IPS-NIHi7 (cell line): ENCODE measurements at regions not wholly inside any gene's neighbourhood (a gene's known extent, or its start where the extent isn't known, plus 50 kb on each side); places are given as distances from the start of the nearest gene placed in this dataset.
A peak's percentile ranks its signal among the peaks of the same experiment; 100 is the strongest.
"Not testable (repeated sequence)": the region's sequence is repeated elsewhere in the genome, so short reads cannot be mapped to it uniquely, and the experiment has no call there.

Source experiments
- DNase-seq: peaks from one replicate; pipeline ENCODE4 v3.0.0; 2012; ENCODE audit warnings: mixed read lengths; ENCODE audit errors: extremely low spot score

DNA sequence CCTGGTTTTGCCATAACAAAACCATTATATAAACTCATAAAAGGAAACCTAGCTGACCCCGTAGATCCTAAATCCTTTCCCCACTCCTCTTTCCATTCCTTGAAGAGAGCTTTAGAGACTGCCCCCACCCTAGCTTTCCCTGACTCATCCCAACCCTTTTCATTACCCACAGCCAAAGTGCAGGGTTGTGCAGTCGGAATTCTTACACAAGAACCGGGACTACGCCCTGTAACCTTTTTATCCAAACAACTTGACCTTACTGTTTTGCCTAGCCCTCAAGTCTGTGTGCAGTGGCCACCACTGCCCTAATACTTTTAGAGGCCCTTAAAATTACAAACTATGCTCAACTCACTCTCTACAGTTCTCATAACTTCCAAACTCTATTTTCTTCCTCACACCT lies 116.0 kb upstream of the PTPN13 start:
- DNase-seq: not testable (repeated sequence)

DNA sequence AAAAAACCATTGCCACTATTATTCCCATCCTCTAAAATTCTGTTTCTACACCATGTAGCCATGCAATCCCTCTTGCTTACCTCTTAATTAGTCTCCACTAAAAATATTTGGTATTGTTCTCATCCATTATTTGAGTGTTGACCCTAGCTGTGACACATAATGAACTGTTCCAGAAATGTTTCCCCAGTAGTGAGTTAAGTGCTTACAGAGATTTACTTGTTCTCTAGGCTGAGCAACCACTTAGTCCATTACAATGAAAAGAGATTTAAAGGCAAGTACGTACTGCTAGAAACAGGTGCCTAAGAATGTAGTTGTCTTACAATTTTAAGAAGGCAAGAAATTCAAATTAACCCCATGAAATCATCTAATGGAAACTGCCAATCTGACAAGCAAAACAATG lies 112.7 kb upstream of the PTPN13 start:
- DNase-seq: no peak

GRCh38 chr4:86482306-86483172 lies 111.6 kb upstream of the PTPN13 start:
- peak; percentile 70 for DNase-seq

DNA sequence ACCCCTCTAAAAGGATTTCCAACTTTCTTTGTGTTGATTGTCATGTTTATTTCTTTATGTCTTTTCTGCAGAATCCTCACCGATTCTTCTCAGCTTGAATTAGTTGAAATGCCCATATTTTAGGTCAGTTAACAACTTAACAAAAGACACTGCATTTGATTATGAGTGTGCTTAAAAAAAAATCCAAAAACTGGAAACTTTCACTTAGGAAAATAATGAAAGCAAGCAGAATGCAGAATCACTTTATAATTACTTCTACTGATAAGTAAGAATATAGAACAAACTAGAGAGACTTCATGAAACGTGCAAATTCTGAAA lies 111.0 kb upstream of the PTPN13 start:
- DNase-seq: no peak

DNA sequence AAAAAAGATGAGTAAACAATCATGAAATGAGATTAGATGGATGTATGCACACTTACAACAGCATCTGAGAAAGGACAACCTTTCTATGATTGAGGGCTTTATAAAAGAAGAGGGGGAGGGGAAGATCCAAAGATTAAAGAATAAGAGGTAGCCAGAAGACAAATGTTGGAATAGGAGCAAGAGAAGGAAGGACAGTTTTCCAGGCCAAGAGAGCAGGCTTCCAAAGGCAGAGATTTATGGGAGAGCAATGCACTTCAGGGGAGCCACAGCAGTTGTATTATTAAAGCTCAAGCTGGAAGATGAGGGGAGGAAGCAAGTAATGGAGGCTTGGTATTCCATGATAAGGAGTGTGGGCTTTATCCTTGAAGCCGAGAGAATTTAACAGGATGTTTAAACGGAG lies 110.3 kb upstream of the PTPN13 start:
- no peak for DNase-seq

DNA sequence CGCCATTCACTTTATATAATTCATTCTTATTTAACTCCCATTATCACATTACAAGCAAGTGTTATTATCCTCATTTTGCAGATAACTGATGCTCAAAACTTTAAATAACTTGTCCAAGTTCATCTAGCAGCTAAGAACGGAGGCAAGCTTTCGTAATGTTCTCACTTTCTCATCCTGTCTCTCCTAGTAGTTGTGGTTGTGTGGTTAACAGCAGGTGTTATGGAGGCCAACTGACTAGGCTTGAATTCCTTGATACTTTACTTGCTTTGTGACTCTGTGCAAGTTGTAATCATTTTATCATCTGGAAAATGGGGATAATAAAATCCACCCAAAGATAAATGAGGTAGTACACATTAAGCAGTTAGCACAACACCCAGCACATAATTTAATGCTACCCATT lies 109.9 kb upstream of the PTPN13 start:
- DNase-seq: no peak

DNA sequence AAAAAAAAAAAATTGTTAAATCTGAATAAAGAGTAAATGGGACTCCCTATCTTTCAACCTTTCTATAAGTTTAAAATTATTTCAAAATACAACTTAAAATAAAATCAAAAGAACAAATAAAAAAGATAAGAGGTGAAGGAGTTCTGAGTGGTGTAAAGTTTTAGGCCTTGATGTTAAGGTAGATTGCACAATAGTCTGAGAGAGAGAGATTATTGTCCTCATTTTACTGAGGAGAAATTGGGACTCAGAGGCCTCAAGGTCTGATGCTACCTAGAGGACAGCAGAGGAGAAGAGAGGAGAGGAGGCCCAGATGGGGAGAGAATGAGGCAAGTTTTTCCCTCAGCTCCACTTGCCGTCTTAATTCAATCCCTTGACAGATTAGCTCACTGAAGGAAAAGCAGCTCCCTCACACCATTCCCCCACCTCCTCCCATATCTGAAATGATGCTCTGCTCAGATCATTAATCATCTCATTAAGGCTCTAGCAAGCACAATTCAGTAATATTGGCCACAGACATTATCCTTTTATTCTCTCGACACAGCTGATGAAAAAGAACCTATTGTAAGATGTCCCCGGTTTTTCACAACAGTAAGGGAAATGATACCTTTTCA lies 106.3 kb upstream of the PTPN13 start:
- DNase-seq: no peak

- no peak for DNase-seq
These were observed 100.7 kb upstream of the PTPN13 start for GRCh38 chr4:86493460-86493859.

DNA sequence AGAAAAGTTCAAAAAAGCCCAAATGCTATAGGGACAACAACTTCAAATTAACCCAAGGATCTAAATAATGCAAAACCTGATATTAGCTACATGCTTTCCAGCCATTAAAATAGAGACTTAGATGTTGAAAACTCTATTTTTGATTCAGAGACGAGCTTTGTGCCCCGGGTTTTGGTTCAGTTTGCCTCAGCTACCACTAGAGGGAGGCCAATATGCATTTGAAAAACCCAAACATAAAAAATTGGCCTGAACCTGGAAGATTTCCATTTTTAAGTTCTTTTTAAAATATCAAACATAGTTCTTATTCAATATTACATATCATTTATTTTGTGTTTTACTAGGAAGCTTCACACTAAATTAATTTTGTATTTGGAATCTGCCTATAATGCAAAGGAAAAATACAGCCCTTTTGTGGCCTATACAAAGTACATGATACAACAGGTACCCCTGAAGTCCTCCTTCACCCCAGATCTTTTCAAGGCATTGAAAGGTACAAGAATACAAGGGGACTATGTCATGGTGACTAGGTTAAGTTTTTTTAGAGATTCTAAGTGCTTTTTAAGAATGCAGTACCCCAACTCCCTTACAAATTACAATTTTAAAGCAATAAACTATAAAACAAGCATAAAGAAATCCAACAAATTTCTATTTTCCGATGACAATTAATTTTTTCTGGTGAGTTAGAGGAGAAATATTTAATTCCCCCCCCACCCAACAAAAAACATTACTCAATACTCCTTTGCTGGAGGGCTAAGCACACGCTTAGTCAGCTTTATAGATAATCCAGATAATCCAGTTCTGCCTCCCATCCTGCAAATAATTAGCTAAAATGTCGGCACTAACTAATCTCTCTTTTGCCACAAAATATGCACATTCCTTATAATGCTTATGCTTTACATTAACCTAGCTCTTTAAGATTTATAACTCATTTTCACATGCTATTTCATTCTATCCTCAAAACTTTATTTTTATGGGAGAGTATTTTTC lies 97.7 kb upstream of the PTPN13 start:
- DNase-seq: peak; percentile 37

DNA sequence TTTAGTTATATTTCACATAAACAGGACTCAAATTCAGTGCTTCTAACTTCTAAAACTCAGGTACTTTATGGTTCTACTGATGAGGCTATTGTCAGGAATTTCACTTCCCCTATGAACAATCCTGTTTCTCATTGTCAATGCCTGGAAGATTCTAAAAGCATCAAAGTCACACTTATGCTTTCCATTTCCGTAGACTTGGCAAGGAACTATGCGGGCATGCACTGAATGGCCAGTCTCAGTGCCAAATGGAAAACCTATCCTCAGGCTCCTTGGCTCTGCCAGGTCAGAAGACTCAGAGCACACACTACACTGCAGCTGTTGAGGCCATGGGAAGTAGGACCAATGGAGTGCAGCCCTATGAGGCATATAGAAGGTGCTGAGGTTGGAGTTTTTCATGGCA lies 97.0 kb upstream of the PTPN13 start:
- no peak for DNase-seq

DNA sequence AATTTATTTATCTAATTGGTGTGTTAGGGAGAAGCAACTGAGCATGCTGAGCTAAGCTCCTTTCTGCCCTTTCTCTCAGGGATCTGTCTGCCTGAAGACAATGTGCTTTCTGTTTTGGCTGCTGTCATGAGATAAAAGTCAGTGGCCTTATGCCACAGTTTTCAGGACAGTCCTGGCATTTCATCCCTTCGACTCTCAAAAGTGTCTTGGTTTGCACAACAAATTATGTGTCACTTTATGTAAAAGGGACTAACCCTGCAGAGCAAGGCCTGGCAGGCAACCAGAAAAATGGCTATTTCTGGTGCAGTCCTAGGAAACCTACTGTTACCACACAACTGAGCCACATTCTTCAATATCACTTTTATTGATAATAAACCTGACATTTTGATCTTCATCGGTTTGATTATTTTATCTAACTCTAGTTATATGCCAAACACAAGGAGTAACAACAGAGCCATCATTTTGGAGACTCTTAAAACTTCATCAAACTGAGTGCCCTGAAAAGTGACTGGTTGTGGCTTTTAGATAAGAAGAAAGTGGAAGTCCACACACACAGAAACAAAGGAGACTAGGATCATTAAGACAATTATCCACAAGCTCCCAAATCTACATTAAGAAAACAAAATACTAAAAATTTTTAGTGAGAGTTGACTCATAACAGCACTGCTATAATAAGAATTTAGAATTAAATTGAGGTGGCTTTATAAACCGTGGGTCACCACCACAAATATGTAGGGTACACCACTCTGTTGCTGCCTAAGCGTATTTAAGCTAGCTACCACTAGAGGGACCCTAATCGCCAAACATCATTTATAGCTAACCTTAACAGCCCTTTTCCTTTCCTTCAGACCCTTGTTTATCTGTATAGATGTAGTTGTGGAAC lies 95.9 kb upstream of the PTPN13 start:
- peak; percentile 68 for DNase-seq

GRCh38 chr4:86498863-86499166 lies 95.3 kb upstream of the PTPN13 start:
- DNase-seq: no peak

GRCh38 chr4:86500527-86500926 lies 93.6 kb upstream of the PTPN13 start:
- DNase-seq: no peak

GRCh38 chr4:86502081-86502480 lies 92.0 kb upstream of the PTPN13 start:
- no peak for DNase-seq

DNA sequence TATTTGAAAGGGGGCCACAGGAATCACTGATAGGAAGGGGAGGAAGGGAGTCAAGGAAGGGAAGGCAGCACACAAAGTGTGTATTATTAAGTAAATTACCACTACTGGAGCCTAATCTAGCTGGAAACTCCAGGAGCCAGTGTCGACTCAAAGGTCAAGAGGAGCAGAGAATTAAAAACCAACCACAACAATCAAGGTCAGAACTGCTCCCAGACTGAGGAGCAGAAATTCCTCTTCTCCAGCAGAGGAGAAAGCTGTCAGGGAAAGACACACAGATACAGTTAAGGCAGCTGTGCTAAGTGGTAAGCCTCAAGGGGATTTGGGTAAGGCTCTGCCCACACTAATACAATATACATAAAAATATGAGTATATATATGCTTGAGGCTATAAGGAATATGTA lies 87.5 kb upstream of the PTPN13 start:
- DNase-seq: peak; percentile 24

DNA sequence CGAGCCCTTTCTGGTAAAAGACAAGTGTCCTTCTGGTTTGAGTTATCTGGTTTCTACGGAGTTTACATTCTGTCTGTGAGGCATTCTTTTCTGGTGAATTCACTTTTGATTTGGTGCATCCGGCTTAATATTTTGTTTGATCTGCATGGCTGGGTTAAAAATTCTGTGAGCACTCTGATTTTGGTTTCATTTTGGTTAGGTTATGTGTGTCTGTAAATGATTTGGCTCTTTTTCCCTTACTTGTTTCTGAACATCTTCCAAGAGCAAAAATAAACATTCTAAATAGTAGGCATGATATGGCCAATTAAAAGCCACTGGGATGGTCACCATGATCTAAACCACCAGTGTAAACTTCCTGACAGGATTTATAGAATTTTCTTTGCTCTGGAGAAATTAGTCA lies 85.7 kb upstream of the PTPN13 start:
- DNase-seq: no peak

DNA sequence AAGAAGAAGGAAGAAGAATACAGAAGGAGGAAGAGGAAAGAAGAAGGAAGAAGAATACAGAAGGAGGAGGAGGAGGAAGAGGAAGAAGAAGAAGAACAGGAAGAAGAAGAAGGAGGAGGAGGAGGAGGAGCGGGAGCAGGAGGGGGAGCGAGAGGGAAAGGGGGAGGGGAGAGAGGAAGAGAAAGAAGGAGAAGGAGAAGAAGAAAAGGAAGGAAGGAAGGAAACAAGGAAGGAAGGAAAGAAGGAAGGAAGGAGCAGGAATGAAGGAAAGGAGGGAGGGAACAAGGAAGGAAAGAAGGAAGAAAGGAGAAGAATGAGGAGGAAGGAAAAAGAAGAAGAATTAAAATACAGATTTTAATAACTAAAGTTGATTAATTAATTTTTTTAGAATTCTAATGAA lies 82.5 kb upstream of the PTPN13 start:
- no peak for DNase-seq

GRCh38 chr4:86512631-86513030 lies 81.5 kb upstream of the PTPN13 start:
- no peak for DNase-seq

DNA sequence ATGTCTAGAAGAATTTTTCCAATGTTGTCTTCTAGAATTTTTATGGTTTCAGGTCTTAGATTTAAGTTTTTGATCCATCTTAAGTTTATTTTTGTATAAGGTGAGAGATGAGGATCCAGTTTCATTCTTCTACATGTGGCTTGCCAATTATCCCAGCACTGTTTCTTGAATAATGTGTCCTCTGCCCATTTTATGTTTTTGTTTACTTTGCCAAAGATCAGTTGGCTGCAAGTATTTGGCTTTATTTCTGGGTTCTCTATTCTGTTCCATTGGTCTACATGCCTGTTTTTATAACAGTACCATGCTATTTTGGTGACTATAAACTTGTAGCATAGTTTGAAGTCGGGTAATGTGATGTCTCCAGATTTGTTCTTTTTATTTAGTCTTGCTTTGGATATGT lies 78.2 kb upstream of the PTPN13 start:
- DNase-seq: not testable (repeated sequence)

- no peak for DNase-seq
These were observed 72.6 kb upstream of the PTPN13 start for GRCh38 chr4:86521373-86521969.

- no peak for DNase-seq
These were observed 71.8 kb upstream of the PTPN13 start for GRCh38 chr4:86522349-86522748.
